Panc1 (cell line): ENCODE measurements at regions not wholly inside any gene's neighbourhood (a gene's known extent, or its start where the extent isn't known, plus 50 kb on each side); places are given as distances from the start of the nearest gene placed in this dataset.

Experiments
- ATAC-seq: fragments of 200-7000 bp; cut with Tn5 transposase; 2 replicates; pipeline ENCODE4 v1.9.1; 2020; ENCODE audit warnings: mild to moderate bottlenecking, moderate library complexity
- BruUV-seq: library from RNA; stranded (reverse); fragments of 400-500 nt; replicated peaks from 2 replicates; lab custom pipeline; 2021; lab: Mats Ljungman, UMichigan
- CTCF ChIA-PET: fragments of 300-600 bp; sonication (Branson Sonifier 250); formaldehyde crosslinking; loops from one replicate; lab custom pipeline; 2022; ENCODE audit warnings: antibody characterized with exemption; lab: Charles Lee
- POLR2A ChIA-PET: fragments of 300-600 bp; sonication (Branson Sonifier 250); formaldehyde crosslinking; loops from one replicate; lab custom pipeline; 2022; ENCODE audit warnings: antibody characterized with exemption; lab: Charles Lee
- DNase-seq: peaks from one replicate; pipeline ENCODE4 v3.0.0-alpha.2; 2010; ENCODE audit warnings: low read depth, low spot score
- H3K27ac ChIP-seq: 2 replicates; pipeline ENCODE4 v1.5.1; 2011; ENCODE audit warnings: mild to moderate bottlenecking, low read length, inconsistent platforms
- H3K27me3 ChIP-seq: fragments of 200-500 bp; sonication (Bioruptor generic); 2 replicates; pipeline ENCODE4 v1.6.0; 2014; ENCODE audit warnings: low read length, inconsistent platforms; ENCODE audit not compliant: control insufficient read depth, insufficient read depth
- H3K36me3 ChIP-seq: fragments of 200-500 bp; sonication (Bioruptor generic); 2 replicates; pipeline ENCODE4 v1.5.1; 2014; ENCODE audit warnings: inconsistent platforms, mild to moderate bottlenecking, low read length, moderate library complexity; ENCODE audit not compliant: control insufficient read depth, insufficient read depth
- H3K4me1 ChIP-seq: 2 replicates; pipeline ENCODE4 v1.5.1; 2011; ENCODE audit warnings: inconsistent platforms, mild to moderate bottlenecking, low read length, moderate library complexity; ENCODE audit not compliant: control insufficient read depth, insufficient read depth
- H3K4me3 ChIP-seq, 2 experiments: 2 replicates each; pipeline ENCODE4 v1.5.1; 2011 to 2012; ENCODE audit warnings: low read depth in 2 of 2, low read length in 2 of 2, mild to moderate bottlenecking in 2 of 2, inconsistent platforms in 1 of 2, moderate library complexity in 1 of 2
- H3K9me3 ChIP-seq: fragments of 200-500 bp; sonication (Bioruptor generic); 2 replicates; pipeline ENCODE4 v1.5.1; 2014; ENCODE audit warnings: low read depth, mild to moderate bottlenecking, inconsistent platforms, low read length, moderate library complexity; ENCODE audit not compliant: control insufficient read depth, insufficient read depth
- POLR2AphosphoS5 ChIP-seq: IDR thresholded peaks from 2 replicates; pipeline ENCODE4 v1.6.1; 2012; ENCODE audit warnings: mild to moderate bottlenecking, low read depth, low read length, moderate library complexity
- SIN3A ChIP-seq: IDR thresholded peaks from 2 replicates; pipeline ENCODE4 v1.6.1; 2012; ENCODE audit warnings: low read depth, mild to moderate bottlenecking, low read length, moderate library complexity, borderline replicate concordance; ENCODE audit not compliant: insufficient read depth
- TCF7L2 ChIP-seq: IDR thresholded peaks from 2 replicates; pipeline ENCODE4 v1.6.1; 2011; ENCODE audit warnings: mild to moderate bottlenecking, low read depth, low read length, inconsistent platforms
- in situ Hi-C: cut with HindIII; loops from 2 replicates; pipeline ENCODE4 v1.10.0; 2016; ENCODE audit warnings: low sequenced_read_pairs, low pct_unique_long_range_greater_than_20kb
- intact Hi-C: fragments of 100-400 bp; cut with micrococcal nuclease; formaldehyde crosslinking; loops from one replicate; pipeline ENCODE4 v1.10.0; 2022; ENCODE audit not compliant: unreplicated experiment
- TF ChIP-seq, protein P1 (sequence below), 2 experiments: IDR thresholded peaks; 2 replicates each; pipeline ENCODE4 v1.6.1; 2011 to 2012; ENCODE audit warnings: low read depth in 2 of 2, control low read depth in 1 of 2, low read length in 1 of 2, mild to moderate bottlenecking in 1 of 2, moderate library complexity in 1 of 2; ENCODE audit not compliant: insufficient read depth in 1 of 2
- TF ChIP-seq, protein P2 (sequence below): fragments of 450-650 bp; IDR thresholded peaks from 2 replicates; pipeline ENCODE4 v1.5.1; 2017; ENCODE audit warnings: mild to moderate bottlenecking

DNA sequence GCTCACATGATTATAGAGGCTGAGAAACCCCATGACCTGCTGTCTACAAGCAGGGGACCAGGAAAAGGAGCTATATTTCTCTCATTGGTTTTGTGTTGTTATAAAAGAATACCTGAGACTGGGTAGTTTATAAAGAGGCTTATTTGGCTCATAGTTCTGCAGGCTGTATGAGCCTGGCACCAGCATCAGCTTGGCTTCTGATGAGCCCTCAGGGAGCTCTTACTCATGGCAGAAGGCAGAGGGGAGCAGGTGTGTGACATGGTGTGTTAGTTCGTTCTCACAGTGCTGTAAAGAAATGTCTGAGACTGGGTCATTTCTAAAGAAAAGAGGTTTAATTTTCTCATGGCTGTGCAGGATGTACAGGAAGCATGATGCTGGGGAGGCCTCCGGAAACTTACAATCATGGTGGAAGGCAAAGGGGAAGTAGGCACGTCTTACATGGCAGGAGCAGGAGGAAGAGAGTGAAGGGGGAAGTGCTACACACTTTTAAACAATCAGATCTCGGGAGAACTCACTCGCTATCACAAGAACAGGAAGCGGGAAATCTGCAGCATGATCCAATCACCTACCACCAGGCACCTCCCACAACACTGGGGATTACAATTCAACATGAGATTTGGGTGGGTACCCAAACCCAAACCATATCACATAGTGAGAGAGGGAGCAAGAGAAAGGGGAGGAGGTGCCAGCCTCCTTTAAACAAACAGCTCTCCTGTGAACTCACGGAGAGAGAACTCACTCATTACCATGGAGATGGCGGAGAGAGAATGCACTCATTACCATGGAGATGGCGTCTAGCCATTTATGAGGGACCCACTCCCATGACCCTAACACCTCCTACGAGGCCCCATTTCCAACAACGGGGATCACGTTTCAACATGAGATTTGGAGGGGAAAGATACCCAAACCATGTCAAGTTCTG, 133.4 kb downstream of the JCAD start:
- Histone ChIP-seq H3K4me1 (no peaks in the 10 kb centered on the region), H3K9me3 (no peaks in the 10 kb centered on the region), H3K4me3 (no peak overlapping the region), H3K27me3 (no peaks in the 10 kb centered on the region), H3K27ac (no peak overlapping the region), H3K36me3 (no peaks in the 10 kb centered on the region)
- intact Hi-C loops (no loop called here), in situ Hi-C loops (no loop called here)
- POLR2A ChIA-PET, result no interaction called here
- ATAC-seq (no peak), DNase-seq (no peak)
- CTCF ChIA-PET, result no interaction called here
- no TSS peak for BruUV-seq
- TF ChIP-seq SIN3A (no peak), TCF7L2 (no peak), POLR2AphosphoS5 (no peak)
- TF ChIP-seq, protein P1, sequence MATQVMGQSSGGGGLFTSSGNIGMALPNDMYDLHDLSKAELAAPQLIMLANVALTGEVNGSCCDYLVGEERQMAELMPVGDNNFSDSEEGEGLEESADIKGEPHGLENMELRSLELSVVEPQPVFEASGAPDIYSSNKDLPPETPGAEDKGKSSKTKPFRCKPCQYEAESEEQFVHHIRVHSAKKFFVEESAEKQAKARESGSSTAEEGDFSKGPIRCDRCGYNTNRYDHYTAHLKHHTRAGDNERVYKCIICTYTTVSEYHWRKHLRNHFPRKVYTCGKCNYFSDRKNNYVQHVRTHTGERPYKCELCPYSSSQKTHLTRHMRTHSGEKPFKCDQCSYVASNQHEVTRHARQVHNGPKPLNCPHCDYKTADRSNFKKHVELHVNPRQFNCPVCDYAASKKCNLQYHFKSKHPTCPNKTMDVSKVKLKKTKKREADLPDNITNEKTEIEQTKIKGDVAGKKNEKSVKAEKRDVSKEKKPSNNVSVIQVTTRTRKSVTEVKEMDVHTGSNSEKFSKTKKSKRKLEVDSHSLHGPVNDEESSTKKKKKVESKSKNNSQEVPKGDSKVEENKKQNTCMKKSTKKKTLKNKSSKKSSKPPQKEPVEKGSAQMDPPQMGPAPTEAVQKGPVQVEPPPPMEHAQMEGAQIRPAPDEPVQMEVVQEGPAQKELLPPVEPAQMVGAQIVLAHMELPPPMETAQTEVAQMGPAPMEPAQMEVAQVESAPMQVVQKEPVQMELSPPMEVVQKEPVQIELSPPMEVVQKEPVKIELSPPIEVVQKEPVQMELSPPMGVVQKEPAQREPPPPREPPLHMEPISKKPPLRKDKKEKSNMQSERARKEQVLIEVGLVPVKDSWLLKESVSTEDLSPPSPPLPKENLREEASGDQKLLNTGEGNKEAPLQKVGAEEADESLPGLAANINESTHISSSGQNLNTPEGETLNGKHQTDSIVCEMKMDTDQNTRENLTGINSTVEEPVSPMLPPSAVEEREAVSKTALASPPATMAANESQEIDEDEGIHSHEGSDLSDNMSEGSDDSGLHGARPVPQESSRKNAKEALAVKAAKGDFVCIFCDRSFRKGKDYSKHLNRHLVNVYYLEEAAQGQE (IDR thresholded peaks at IDR 0.05; ENCODE audit: insufficient read depth in 1 of 2, low read depth in 2 of 2, low read length in 1 of 2), result no peak
- TF ChIP-seq, protein P2, sequence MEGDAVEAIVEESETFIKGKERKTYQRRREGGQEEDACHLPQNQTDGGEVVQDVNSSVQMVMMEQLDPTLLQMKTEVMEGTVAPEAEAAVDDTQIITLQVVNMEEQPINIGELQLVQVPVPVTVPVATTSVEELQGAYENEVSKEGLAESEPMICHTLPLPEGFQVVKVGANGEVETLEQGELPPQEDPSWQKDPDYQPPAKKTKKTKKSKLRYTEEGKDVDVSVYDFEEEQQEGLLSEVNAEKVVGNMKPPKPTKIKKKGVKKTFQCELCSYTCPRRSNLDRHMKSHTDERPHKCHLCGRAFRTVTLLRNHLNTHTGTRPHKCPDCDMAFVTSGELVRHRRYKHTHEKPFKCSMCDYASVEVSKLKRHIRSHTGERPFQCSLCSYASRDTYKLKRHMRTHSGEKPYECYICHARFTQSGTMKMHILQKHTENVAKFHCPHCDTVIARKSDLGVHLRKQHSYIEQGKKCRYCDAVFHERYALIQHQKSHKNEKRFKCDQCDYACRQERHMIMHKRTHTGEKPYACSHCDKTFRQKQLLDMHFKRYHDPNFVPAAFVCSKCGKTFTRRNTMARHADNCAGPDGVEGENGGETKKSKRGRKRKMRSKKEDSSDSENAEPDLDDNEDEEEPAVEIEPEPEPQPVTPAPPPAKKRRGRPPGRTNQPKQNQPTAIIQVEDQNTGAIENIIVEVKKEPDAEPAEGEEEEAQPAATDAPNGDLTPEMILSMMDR, result no peak

DNA sequence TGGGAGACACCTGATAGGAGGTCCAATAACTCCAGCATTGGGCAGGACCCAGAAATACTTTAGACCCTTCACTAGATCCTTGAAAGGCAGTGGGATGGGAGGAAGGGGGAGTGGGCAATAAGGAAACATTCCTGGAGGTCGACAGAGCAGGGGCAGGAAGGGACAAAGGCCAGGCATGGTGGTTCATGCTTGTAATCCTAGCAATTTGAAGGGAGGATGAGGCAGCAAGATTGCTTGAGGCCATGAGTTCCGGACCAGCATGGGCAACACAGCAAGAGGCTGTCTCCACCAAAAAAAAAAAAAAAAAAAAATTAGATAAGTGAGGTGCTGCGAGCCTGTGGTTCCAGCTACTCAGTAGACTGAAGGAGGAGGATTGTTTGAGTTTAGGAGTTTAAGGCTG, 134.9 kb downstream of the JCAD start:
- in situ Hi-C loops, result no loop called here
- BruUV-seq, result no TSS peak
- CTCF ChIA-PET, result no interaction called here

More for the DNA sequence above, 134.9 kb downstream of the JCAD start:
- no peaks in the 10 kb centered on the region for H3K36me3 ChIP-seq
- H3K9me3 ChIP-seq, result no peaks in the 10 kb centered on the region
- no peak overlapping the region for H3K27ac ChIP-seq
- no peak for ATAC-seq
- H3K4me1 ChIP-seq, result no peaks in the 10 kb centered on the region
- no peak overlapping the region for H3K4me3 ChIP-seq
- no peaks in the 10 kb centered on the region for H3K27me3 ChIP-seq
- TF ChIP-seq SIN3A (no peak), POLR2AphosphoS5 (no peak), TCF7L2 (no peak)
- TF ChIP-seq, protein P1 (IDR thresholded peaks at IDR 0.05; ENCODE audit: insufficient read depth in 1 of 2, low read depth in 2 of 2, low read length in 1 of 2), result no peak
- TF ChIP-seq, protein P2, result no peak
- POLR2A ChIA-PET, result no interaction called here
- intact Hi-C loops, result no loop called here
- DNase-seq, result no peak
